ENCODE measurements at regions not wholly inside any gene's neighbourhood (a gene's known extent, or its start where the extent isn't known, plus 50 kb on each side); places are given as distances from the start of the nearest gene placed in this dataset.

- TF ChIP-seq JUND (IDR thresholded peaks at IDR 0.05; ENCODE audit: low read length) (no peak), BCL11A (IDR thresholded peaks at IDR 0.05; ENCODE audit: low read depth in 2 of 2, low read length in 2 of 2) (no peak), POLR2A (IDR thresholded peaks at IDR 0.05; ENCODE audit: control extremely low read depth in 1 of 2, low read depth in 2 of 2, low read length in 2 of 2) (no peak), CTCF (IDR thresholded peaks at IDR 0.05; ENCODE audit: control extremely low read depth in 1 of 3, insufficient read depth in 1 of 3, low read depth in 1 of 3, low read length in 3 of 3) (no peak), RNF2 (IDR thresholded peaks at IDR 0.05; ENCODE audit: borderline replicate concordance, low read depth, low read length, missing control alignments, poor library complexity, severe bottlenecking) (no peak)
- TF ChIP-seq, protein P1, sequence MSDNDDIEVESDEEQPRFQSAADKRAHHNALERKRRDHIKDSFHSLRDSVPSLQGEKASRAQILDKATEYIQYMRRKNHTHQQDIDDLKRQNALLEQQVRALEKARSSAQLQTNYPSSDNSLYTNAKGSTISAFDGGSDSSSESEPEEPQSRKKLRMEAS (IDR thresholded peaks at IDR 0.05), result no peak
Measured at GRCh38 chr15:29437888-29438702, 168.5 kb upstream of the NSMCE3 start.

Measured in H1 (cell line).